ENCODE measurements at regions not wholly inside any gene's neighbourhood (a gene's known extent, or its start where the extent isn't known, plus 50 kb on each side); places are given as distances from the start of the nearest gene placed in this dataset.

DNA sequence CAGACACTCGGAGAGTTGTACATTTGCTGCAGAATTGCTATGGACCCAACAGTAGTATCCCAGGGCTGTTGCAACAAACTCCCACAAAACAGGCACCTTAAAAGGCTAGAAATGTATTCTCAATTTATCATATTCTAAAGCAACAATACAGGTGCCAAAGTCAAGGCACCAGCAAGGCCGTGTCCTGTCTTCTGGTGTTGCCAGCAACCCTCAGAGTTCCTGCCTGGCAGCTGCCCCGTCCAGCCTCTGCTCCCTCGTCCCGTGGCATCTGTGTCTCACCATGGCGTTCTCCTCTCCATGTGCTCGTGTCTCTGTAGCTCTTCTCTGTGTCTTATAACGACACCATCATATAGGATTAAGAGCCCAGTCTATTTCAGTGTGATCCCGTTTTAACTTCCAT lies 67.7 kb upstream of the ARGLU1 start:
- no peaks in the 10 kb centered on the region for H3K27me3 ChIP-seq (ENCODE audit: control insufficient read depth, insufficient read depth, low read length)
- ChIA-PET POLR2A (no interaction called here), CTCF (no interaction called here)
- TF ChIP-seq, protein P1, sequence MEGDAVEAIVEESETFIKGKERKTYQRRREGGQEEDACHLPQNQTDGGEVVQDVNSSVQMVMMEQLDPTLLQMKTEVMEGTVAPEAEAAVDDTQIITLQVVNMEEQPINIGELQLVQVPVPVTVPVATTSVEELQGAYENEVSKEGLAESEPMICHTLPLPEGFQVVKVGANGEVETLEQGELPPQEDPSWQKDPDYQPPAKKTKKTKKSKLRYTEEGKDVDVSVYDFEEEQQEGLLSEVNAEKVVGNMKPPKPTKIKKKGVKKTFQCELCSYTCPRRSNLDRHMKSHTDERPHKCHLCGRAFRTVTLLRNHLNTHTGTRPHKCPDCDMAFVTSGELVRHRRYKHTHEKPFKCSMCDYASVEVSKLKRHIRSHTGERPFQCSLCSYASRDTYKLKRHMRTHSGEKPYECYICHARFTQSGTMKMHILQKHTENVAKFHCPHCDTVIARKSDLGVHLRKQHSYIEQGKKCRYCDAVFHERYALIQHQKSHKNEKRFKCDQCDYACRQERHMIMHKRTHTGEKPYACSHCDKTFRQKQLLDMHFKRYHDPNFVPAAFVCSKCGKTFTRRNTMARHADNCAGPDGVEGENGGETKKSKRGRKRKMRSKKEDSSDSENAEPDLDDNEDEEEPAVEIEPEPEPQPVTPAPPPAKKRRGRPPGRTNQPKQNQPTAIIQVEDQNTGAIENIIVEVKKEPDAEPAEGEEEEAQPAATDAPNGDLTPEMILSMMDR (IDR thresholded peaks at IDR 0.05; ENCODE audit: low read depth, low read length): no peak
- H3K9me3 ChIP-seq (ENCODE audit: control insufficient read depth, insufficient read depth, low read length): no peaks in the 10 kb centered on the region
- no peak overlapping the region for H3K4me3 ChIP-seq (ENCODE audit: low read depth, low read length)
- H3K27ac ChIP-seq (ENCODE audit: low read depth, low read length): no peak overlapping the region
- DNase-seq (ENCODE audit: low read depth, low spot score): no peak

DNA sequence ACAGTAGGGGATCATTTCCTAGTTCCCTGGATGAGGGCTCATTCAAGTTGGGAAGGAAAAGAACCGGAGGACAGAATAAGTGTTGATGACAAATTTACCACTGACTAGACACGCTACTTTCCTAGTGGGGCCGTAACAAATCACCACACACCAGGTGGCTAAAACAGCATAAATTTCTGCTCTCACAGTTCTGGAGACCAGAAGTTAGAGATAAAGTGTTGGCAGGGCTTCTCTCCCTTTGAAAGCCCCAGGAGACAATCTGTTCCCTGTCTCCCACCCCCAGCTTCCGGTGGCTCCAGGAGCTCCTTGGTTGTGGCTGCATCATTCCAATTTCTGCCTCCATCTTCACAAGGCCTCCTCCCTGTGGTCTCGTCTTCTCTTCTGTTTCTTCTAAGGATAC lies 65.4 kb upstream of the ARGLU1 start:
- ChIA-PET POLR2A (no interaction called here), CTCF (no interaction called here)
- H3K27ac ChIP-seq (ENCODE audit: low read depth, low read length): no peak overlapping the region
- no peaks in the 10 kb centered on the region for H3K9me3 ChIP-seq (ENCODE audit: control insufficient read depth, insufficient read depth, low read length)
- TF ChIP-seq, protein P1 (IDR thresholded peaks at IDR 0.05; ENCODE audit: low read depth, low read length): no peak
- H3K4me3 ChIP-seq (ENCODE audit: low read depth, low read length): no peak overlapping the region
- H3K27me3 ChIP-seq (ENCODE audit: control insufficient read depth, insufficient read depth, low read length): no peaks in the 10 kb centered on the region
- no peak for DNase-seq (ENCODE audit: low read depth, low spot score)

DNA sequence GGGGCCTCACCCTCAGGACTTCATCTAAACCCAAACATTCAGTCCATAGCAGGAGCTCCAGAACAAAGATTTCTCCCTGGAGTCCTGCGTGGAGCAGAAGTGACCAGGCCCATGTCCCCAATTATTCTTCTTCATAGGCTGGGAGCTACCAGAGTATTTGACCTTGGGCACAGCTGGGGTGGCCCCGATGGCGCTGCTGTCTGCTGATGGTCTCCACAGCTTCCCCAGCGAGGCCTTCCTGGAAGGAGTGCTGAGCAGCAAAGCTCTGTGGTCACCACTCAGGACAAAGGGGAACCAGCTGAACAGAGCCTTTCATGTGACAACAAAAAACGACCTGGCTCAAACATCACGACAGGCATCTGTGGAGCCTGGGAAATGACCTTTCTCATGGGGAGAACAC lies 62.7 kb upstream of the ARGLU1 start:
- POLR2A ChIA-PET: no interaction called here
- Histone ChIP-seq H3K27me3 (ENCODE audit: control insufficient read depth, insufficient read depth, low read length) (peaks cover 2% of the 10 kb centered on the region), H3K27ac (ENCODE audit: low read depth, low read length) (no peak overlapping the region), H3K4me3 (ENCODE audit: low read depth, low read length) (no peak overlapping the region), H3K9me3 (ENCODE audit: control insufficient read depth, insufficient read depth, low read length) (no peaks in the 10 kb centered on the region)
- CTCF ChIA-PET: interaction anchor here (3.8 kb wide), 1 partner anchor 10 kb away, joined by 32 read pairs; no protein-coding TSS in a partner anchor
- TF ChIP-seq, protein P1 (IDR thresholded peaks at IDR 0.05; ENCODE audit: low read depth, low read length): no peak
- DNase-seq (ENCODE audit: low read depth, low spot score): no peak

DNA sequence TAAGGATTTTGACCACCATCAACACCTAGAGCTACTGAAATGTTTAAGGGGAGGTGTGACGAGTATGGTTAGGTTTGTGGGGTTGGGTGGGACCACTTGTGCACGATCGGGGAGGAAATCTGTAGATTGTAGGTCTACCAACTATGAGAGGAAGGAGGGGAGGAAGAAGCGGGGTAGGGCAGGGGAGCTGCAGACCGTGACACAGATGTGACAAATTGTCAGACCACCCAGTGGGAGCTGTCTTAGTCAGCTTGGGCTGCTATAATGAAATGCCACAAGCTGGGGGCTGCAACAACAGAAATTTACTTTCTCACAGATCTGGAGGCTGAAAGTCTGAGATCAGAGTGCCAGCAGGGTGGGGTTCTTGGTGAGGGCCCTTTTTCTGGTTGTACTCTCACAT lies 62.2 kb upstream of the ARGLU1 start:
- Histone ChIP-seq H3K27ac (ENCODE audit: low read depth, low read length) (no peak overlapping the region), H3K9me3 (ENCODE audit: control insufficient read depth, insufficient read depth, low read length) (no peaks in the 10 kb centered on the region), H3K27me3 (ENCODE audit: control insufficient read depth, insufficient read depth, low read length) (peaks cover 6% of the 10 kb centered on the region), H3K4me3 (ENCODE audit: low read depth, low read length) (no peak overlapping the region)
- POLR2A ChIA-PET: no interaction called here
- CTCF ChIA-PET: interaction anchor here (3.8 kb wide), 1 partner anchor 10 kb away, joined by 32 read pairs; no protein-coding TSS in a partner anchor
- TF ChIP-seq, protein P1 (IDR thresholded peaks at IDR 0.05; ENCODE audit: low read depth, low read length): no peak
- no peak for DNase-seq (ENCODE audit: low read depth, low spot score)

DNA sequence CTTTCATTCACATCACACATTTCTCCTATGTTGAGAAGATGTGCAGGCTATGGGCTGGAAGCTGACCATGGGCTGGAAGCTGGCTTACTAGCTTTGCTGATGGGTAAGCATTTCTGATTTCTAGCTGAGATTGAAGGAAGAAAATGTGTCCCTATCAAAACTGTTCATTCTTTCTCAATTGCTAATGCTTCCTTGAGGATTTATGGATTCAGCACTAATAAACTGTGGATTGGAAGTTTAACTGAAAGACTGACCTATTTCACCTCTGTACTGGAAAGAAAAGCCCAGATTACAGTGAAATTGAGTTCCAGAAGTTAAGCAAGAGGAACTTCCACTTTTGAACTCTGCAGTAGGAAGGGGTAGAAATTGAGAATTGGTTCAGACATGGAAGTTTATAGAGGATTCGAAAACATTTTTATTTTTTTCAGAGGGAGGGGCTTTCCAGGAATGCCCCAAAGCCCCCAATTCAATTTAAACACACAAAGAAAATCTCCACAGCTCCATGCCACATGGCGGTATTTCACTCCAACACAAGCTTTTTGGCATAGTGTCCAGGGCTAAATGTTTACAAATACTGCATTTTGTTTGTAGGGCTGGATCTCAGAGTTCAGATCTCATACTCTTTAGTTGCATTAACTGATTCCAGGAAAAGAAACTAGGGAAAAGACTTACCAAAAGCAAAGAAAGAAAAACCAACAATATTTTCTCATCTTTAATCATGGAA lies 61.2 kb upstream of the ARGLU1 start:
- no peak for DNase-seq (ENCODE audit: low read depth, low spot score)
- Histone ChIP-seq H3K4me3 (ENCODE audit: low read depth, low read length) (no peak overlapping the region), H3K27me3 (ENCODE audit: control insufficient read depth, insufficient read depth, low read length) (peaks cover 12% of the 10 kb centered on the region), H3K9me3 (ENCODE audit: control insufficient read depth, insufficient read depth, low read length) (no peaks in the 10 kb centered on the region), H3K27ac (ENCODE audit: low read depth, low read length) (no peak overlapping the region)
- TF ChIP-seq, protein P1 (IDR thresholded peaks at IDR 0.05; ENCODE audit: low read depth, low read length): no peak
- ChIA-PET CTCF (interaction anchor here (0.6 to 3.8 kb wide), 2 partner anchors 9 to 54 kb away, joined by 3 to 32 read pairs; no protein-coding TSS in a partner anchor), POLR2A (no interaction called here)
